HL-60 (cell line): ENCODE measurements at regions not wholly inside any gene's neighbourhood (a gene's known extent, or its start where the extent isn't known, plus 50 kb on each side); places are given as distances from the start of the nearest gene placed in this dataset.

Experiments used
- CTCF ChIP-seq: IDR thresholded peaks from one replicate; pipeline ENCODE4 v1.5.1; 2011; ENCODE audit warnings: low read length, control low read depth, inconsistent platforms; ENCODE audit not compliant: insufficient read depth
- GABPA ChIP-seq: IDR thresholded peaks from 2 replicates; pipeline ENCODE4 v1.6.1; 2012; ENCODE audit warnings: low read depth
- POLR2AphosphoS5 ChIP-seq: IDR thresholded peaks from 2 replicates; pipeline ENCODE4 v1.6.1; 2012; ENCODE audit warnings: low read depth
- TF ChIP-seq, protein P1 (sequence below): IDR thresholded peaks from 2 replicates; pipeline ENCODE4 v1.6.1; 2012; ENCODE audit warnings: low read depth; ENCODE audit not compliant: insufficient replicate concordance

DNA sequence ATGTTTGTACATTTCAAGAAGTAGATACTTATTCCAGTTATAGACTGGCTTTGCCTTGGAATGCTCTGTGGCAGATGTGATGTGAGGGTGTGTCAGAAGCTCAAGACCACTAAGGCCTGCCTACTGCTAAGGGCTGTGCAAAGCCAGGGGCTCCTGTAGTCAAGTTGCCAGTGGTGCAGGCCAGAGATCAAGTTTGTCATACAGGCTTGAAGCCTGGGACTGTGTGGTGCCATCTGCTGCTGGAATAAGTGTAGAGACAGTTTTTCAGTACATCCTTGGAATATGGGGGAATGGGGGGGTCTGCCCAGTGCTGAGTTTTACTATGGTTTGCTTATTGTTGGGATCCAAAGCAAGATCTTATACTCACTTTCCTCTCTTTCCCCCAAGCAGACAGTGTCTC, 649.9 kb upstream of the FOXG1 start:
- TF ChIP-seq, protein P1, sequence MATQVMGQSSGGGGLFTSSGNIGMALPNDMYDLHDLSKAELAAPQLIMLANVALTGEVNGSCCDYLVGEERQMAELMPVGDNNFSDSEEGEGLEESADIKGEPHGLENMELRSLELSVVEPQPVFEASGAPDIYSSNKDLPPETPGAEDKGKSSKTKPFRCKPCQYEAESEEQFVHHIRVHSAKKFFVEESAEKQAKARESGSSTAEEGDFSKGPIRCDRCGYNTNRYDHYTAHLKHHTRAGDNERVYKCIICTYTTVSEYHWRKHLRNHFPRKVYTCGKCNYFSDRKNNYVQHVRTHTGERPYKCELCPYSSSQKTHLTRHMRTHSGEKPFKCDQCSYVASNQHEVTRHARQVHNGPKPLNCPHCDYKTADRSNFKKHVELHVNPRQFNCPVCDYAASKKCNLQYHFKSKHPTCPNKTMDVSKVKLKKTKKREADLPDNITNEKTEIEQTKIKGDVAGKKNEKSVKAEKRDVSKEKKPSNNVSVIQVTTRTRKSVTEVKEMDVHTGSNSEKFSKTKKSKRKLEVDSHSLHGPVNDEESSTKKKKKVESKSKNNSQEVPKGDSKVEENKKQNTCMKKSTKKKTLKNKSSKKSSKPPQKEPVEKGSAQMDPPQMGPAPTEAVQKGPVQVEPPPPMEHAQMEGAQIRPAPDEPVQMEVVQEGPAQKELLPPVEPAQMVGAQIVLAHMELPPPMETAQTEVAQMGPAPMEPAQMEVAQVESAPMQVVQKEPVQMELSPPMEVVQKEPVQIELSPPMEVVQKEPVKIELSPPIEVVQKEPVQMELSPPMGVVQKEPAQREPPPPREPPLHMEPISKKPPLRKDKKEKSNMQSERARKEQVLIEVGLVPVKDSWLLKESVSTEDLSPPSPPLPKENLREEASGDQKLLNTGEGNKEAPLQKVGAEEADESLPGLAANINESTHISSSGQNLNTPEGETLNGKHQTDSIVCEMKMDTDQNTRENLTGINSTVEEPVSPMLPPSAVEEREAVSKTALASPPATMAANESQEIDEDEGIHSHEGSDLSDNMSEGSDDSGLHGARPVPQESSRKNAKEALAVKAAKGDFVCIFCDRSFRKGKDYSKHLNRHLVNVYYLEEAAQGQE, result no peak
- no peak for TF ChIP-seq CTCF
- TF ChIP-seq POLR2AphosphoS5, result no peak
- no peak for TF ChIP-seq GABPA
